Endothelial cell of umbilical vein (primary cell): ENCODE measurements at regions not wholly inside any gene's neighbourhood (a gene's known extent, or its start where the extent isn't known, plus 50 kb on each side); places are given as distances from the start of the nearest gene placed in this dataset.

Experiments
- BruUV-seq: library from RNA; stranded (reverse); fragments of 400-500 nt; replicated peaks from 2 replicates; lab custom pipeline; 2021; lab: Mats Ljungman, UMichigan
- CTCF ChIA-PET: fragments of 300-600, 350-600 bp; sonication (Branson Sonifier 250); formaldehyde crosslinking; loops from one replicate; lab custom pipeline; 2021; ENCODE audit warnings: antibody characterized with exemption, inconsistent platforms; lab: Charles Lee
- POLR2A ChIA-PET: fragments of 300-600, 350-600 bp; sonication (Branson Sonifier 250); formaldehyde crosslinking; loops from one replicate; lab custom pipeline; 2021; ENCODE audit warnings: antibody characterized with exemption, inconsistent platforms; lab: Charles Lee
- DNase-seq: peaks from one replicate; pipeline ENCODE4 v3.0.0-alpha.2; 2011; ENCODE audit warnings: low read depth, low spot score
- FAIRE-seq: peaks from 2 replicates; lab custom pipeline; 2011; peaks lifted over from hg19 to GRCh38; lab: Jason Lieb, UNC
- H2AFZ ChIP-seq: 2 replicates; pipeline ENCODE4 v1.6.0; 2012; ENCODE audit warnings: low read depth, low read length, control low read depth, inconsistent platforms
- H3K27ac ChIP-seq: 2 replicates; pipeline ENCODE4 v1.5.1; 2011; ENCODE audit warnings: low read depth, mild to moderate bottlenecking, control low read depth, low read length, moderate library complexity; ENCODE audit not compliant: insufficient read depth
- H3K27me3 ChIP-seq, 2 experiments: 2 replicates each; pipeline versions ENCODE4 v1.6.0 to v1.6.1; 2011; ENCODE audit warnings: low read length in 2 of 2, mixed read lengths in 1 of 2; ENCODE audit not compliant: control insufficient read depth in 2 of 2, insufficient read depth in 2 of 2
- H3K36me3 ChIP-seq, 2 experiments: 2 replicates in 1 of 2; 3 replicates in 1 of 2; pipeline ENCODE4 v1.5.1; 2011; ENCODE audit warnings: low read length in 2 of 2, mild to moderate bottlenecking in 1 of 2, moderate library complexity in 1 of 2; ENCODE audit not compliant: control insufficient read depth in 2 of 2, insufficient read depth in 2 of 2; ENCODE audit errors: extremely low read depth in 1 of 2
- H3K4me1 ChIP-seq: 3 replicates; pipeline ENCODE4 v1.5.1; 2011; ENCODE audit warnings: mild to moderate bottlenecking, low read length; ENCODE audit not compliant: control insufficient read depth, insufficient read depth; ENCODE audit errors: extremely low read depth
- H3K4me2 ChIP-seq: 2 replicates; pipeline ENCODE4 v1.6.1; 2011; ENCODE audit warnings: low read length, control low read depth, mixed read lengths; ENCODE audit not compliant: insufficient read depth
- H3K4me3 ChIP-seq, 3 experiments: fragments of 200-600 bp in 1 of 3; sonication (generic), shearing (Covaris generic) in 1 of 3; replicated peaks in 1 of 3; 2 replicates each; pipeline ENCODE4 v1.5.1; 2011 to 2016; ENCODE audit warnings: control low read depth in 3 of 3, low read length in 3 of 3, mild to moderate bottlenecking in 2 of 3, inconsistent platforms in 1 of 3, low read depth in 1 of 3, moderate library complexity in 1 of 3; ENCODE audit not compliant: insufficient read depth in 1 of 3
- H3K79me2 ChIP-seq: 2 replicates; pipeline ENCODE4 v1.6.0; 2012; ENCODE audit warnings: low read length, inconsistent platforms; ENCODE audit not compliant: control insufficient read depth, insufficient read depth
- H3K9ac ChIP-seq: replicated peaks from 2 replicates; pipeline ENCODE3; 2011; ENCODE audit warnings: low read length, control low read depth; ENCODE audit not compliant: insufficient read depth; ENCODE audit errors: extremely low read depth
- H3K9me1 ChIP-seq: replicated peaks from 3 replicates; pipeline ENCODE4 v1.6.0; 2011; ENCODE audit warnings: mild to moderate bottlenecking, low read length; ENCODE audit not compliant: control insufficient read depth, insufficient read depth; ENCODE audit errors: extremely low read depth
- H3K9me3 ChIP-seq: replicated peaks from 2 replicates; pipeline ENCODE4 v1.5.1; 2012; ENCODE audit warnings: low read length, inconsistent platforms; ENCODE audit not compliant: control insufficient read depth, insufficient read depth
- H4K20me1 ChIP-seq: replicated peaks from 2 replicates; pipeline ENCODE3; 2011; ENCODE audit warnings: mild to moderate bottlenecking, low read length; ENCODE audit not compliant: control insufficient read depth, insufficient read depth; ENCODE audit errors: extremely low read depth
- CTCF ChIP-seq, 2 donors: IDR thresholded peaks; 1 replicate in 1 of 2; 2 replicates in 1 of 2; pipeline ENCODE4 v1.5.1; 2011; ENCODE audit warnings: low read length in 2 of 2, mild to moderate bottlenecking in 2 of 2, moderate library complexity in 2 of 2, control low read depth in 1 of 2, inconsistent platforms in 1 of 2, low read depth in 1 of 2; ENCODE audit not compliant: insufficient read depth in 1 of 2; ENCODE audit errors: extremely low read depth in 1 of 2
- EZH2 ChIP-seq: IDR thresholded peaks from 2 replicates; pipeline ENCODE4 v1.6.1; 2012; ENCODE audit warnings: borderline replicate concordance, low read depth, mild to moderate bottlenecking, moderate library complexity, low read length, inconsistent platforms; ENCODE audit not compliant: severe bottlenecking
- FOS ChIP-seq: IDR thresholded peaks from 2 replicates; pipeline ENCODE4 v1.6.1; 2011; ENCODE audit warnings: mild to moderate bottlenecking, low read length, moderate library complexity, borderline replicate concordance; ENCODE audit not compliant: insufficient read depth
- GATA2 ChIP-seq: IDR thresholded peaks from 2 replicates; pipeline ENCODE4 v1.7.0; 2011; ENCODE audit warnings: low read depth, mild to moderate bottlenecking, moderate library complexity, mixed read lengths, low read length; ENCODE audit not compliant: insufficient read length, insufficient read depth
- JUN ChIP-seq: IDR thresholded peaks from 2 replicates; pipeline ENCODE4 v1.6.1; 2011; ENCODE audit warnings: borderline replicate concordance, low read depth; ENCODE audit not compliant: insufficient read length, insufficient read depth
- MAX ChIP-seq: IDR thresholded peaks from 2 replicates; pipeline ENCODE4 v1.6.1; 2011; ENCODE audit not compliant: insufficient read depth, insufficient read length
- MYC ChIP-seq: IDR thresholded peaks from one replicate; pipeline ENCODE4 v1.6.1; 2011; ENCODE audit warnings: mild to moderate bottlenecking, low read depth, low read length
- POLR2A ChIP-seq: IDR thresholded peaks from 2 replicates; pipeline ENCODE4 v1.6.1; 2012; ENCODE audit warnings: low read depth, mild to moderate bottlenecking, control low read depth, low read length
- POLR2AphosphoS5 ChIP-seq: IDR thresholded peaks from 2 replicates; pipeline ENCODE4 v1.6.1; 2012; ENCODE audit warnings: low read depth, mild to moderate bottlenecking, control low read depth, low read length, moderate library complexity; ENCODE audit not compliant: insufficient read depth
- dilution Hi-C: fragments of 300-500 bp; cut with MboI; formaldehyde crosslinking; loops from one replicate; pipeline ENCODE4 v1.15.0; 2019; ENCODE audit warnings: low sequenced_read_pairs; ENCODE audit not compliant: extremely low pct_ligation_motif_present
- intact Hi-C: fragments of 100-400 bp; cut with micrococcal nuclease; formaldehyde crosslinking; loops from one replicate; pipeline ENCODE4 v1.10.0; 2022

DNA sequence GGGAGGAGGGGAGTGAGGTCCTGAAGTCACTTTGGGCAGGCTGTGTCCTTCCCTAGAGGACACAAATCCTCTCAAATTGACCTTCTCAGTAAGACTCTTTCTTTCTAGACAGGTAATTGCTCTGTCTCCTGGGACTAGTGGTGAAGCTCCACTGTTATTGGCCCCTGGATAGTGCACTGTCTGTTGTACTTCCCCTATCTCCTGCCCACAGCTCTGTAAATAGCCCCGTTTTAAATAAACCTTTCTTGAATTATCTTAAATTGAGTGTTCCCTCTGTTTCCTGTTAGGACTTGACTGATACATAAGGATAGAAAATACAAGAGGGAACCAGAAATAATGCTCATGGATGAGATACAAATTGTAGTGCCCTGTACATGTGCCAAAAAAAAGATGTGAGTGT is 229.5 kb upstream of the USP24 start:
- no TSS peak for BruUV-seq

More for the DNA sequence above, 229.5 kb upstream of the USP24 start:
- no peaks in the 10 kb centered on the region for H3K9me3 ChIP-seq
- CTCF ChIA-PET: interaction anchor here (1.5 kb wide), 1 partner anchor 69 kb away, joined by 9 read pairs; no protein-coding TSS in a partner anchor
- H3K79me2 ChIP-seq: no peaks in the 10 kb centered on the region
- H3K4me3 ChIP-seq: no peak overlapping the region
- H3K27me3 ChIP-seq: no peaks in the 10 kb centered on the region
- dilution Hi-C loops: no loop called here
- no peak for DNase-seq
- no peak overlapping the region for H3K9ac ChIP-seq
- intact Hi-C loops: no loop called here
- H3K4me2 ChIP-seq: no peak overlapping the region
- POLR2A ChIA-PET: no interaction called here
- TF ChIP-seq MYC (no peak), MAX (no peak), POLR2A (no peak), FOS (no peak), POLR2AphosphoS5 (no peak), GATA2 (no peak), JUN (no peak), CTCF (IDR thresholded peaks at IDR 0.05; ENCODE audit: extremely low read depth in 1 of 2, insufficient read depth in 1 of 2, low read depth in 1 of 2, low read length in 2 of 2) (no peak), EZH2 (no peak)
- H3K27ac ChIP-seq: no peak overlapping the region
- no peak overlapping the region for H2AFZ ChIP-seq
- H3K36me3 ChIP-seq: no peaks in the 10 kb centered on the region
- H3K9me1 ChIP-seq: no peaks in the 10 kb centered on the region
- no peak for FAIRE-seq
- H4K20me1 ChIP-seq: no peaks in the 10 kb centered on the region
- peaks cover 28% of the 10 kb centered on the region for H3K4me1 ChIP-seq
